ENCODE measurements at regions not wholly inside any gene's neighbourhood (a gene's known extent, or its start where the extent isn't known, plus 50 kb on each side); places are given as distances from the start of the nearest gene placed in this dataset.

GRCh38 chr10:130749911-130750310 lies 561.6 kb downstream of the TCERG1L start:
- DNase-seq, result peak in 2 of 5 donors; percentile 1 to 7
- intact Hi-C loops (cut with DNase I), result no loop called here
- Histone ChIP-seq H3K4me3 (no peak overlapping the region), H3K27me3 (no peaks in the 10 kb centered on the region), H3K9me3 (no peaks in the 10 kb centered on the region), H3K27ac (no peak overlapping the region), H3K4me1 (ENCODE audit: insufficient read depth) (no peaks in the 10 kb centered on the region), H3K36me3 (no peaks in the 10 kb centered on the region)
- 0 to 48% (median 2%) methylated on average over 2 of the region's 2 CpGs for WGBS, 3 donors
- no peak for TF ChIP-seq POLR2A (IDR thresholded peaks at IDR 0.05)
- TF ChIP-seq EP300 (IDR thresholded peaks at IDR 0.05), result no peak
- no peak for TF ChIP-seq CTCF (IDR thresholded peaks at IDR 0.05)

GRCh38 chr10:130750441-130750840 lies 561.1 kb downstream of the TCERG1L start:
- intact Hi-C loops (cut with DNase I), result no loop called here
- Histone ChIP-seq H3K4me1 (ENCODE audit: insufficient read depth) (no peaks in the 10 kb centered on the region), H3K36me3 (no peaks in the 10 kb centered on the region), H3K27me3 (no peaks in the 10 kb centered on the region), H3K27ac (no peak overlapping the region), H3K4me3 (no peak overlapping the region), H3K9me3 (no peaks in the 10 kb centered on the region)
- WGBS, 3 donors, result 48 to 61% (median 58%) methylated on average over 2 of the region's 2 CpGs
- DNase-seq, result peak in 2 of 5 donors; percentile 2 to 6
- TF ChIP-seq CTCF (IDR thresholded peaks at IDR 0.05) (no peak), POLR2A (IDR thresholded peaks at IDR 0.05) (no peak), EP300 (IDR thresholded peaks at IDR 0.05) (no peak)

- Histone ChIP-seq H3K4me1 (ENCODE audit: insufficient read depth) (no peaks in the 10 kb centered on the region), H3K4me3 (no peak overlapping the region), H3K27ac (no peak overlapping the region), H3K27me3 (no peaks in the 10 kb centered on the region), H3K9me3 (no peaks in the 10 kb centered on the region), H3K36me3 (no peaks in the 10 kb centered on the region)
- TF ChIP-seq CTCF (IDR thresholded peaks at IDR 0.05) (no peak), EP300 (IDR thresholded peaks at IDR 0.05) (no peak), POLR2A (IDR thresholded peaks at IDR 0.05) (no peak)
- 75 to 85% (median 84%) methylated on average over 15 of the region's 15 CpGs for whole genome bisulfite sequencing, 3 donors
- DNase-seq, result peak in 2 of 5 donors; percentile 3 to 12
- intact Hi-C loops (cut with DNase I), result no loop called here
Observed at GRCh38 chr10:130751106-130751840, 560.2 kb downstream of the TCERG1L start.

- 19 to 34% (median 33%) methylated on average over 8 of the region's 8 CpGs for WGBS, 3 donors
- no peak for DNase-seq
- intact Hi-C loops (cut with DNase I), result no loop called here
- Histone ChIP-seq H3K4me1 (ENCODE audit: insufficient read depth) (no peaks in the 10 kb centered on the region), H3K36me3 (no peaks in the 10 kb centered on the region), H3K27ac (no peak overlapping the region), H3K9me3 (no peaks in the 10 kb centered on the region), H3K27me3 (no peaks in the 10 kb centered on the region), H3K4me3 (no peak overlapping the region)
- no peak for TF ChIP-seq CTCF (IDR thresholded peaks at IDR 0.05)
- no peak for TF ChIP-seq POLR2A (IDR thresholded peaks at IDR 0.05)
- TF ChIP-seq EP300 (IDR thresholded peaks at IDR 0.05), result no peak
Observed at GRCh38 chr10:130751851-130752250, 559.7 kb downstream of the TCERG1L start.

Measured in ovary (tissue), 7 donors.